Keratinocyte (primary cell): ENCODE measurements at regions not wholly inside any gene's neighbourhood (a gene's known extent, or its start where the extent isn't known, plus 50 kb on each side); places are given as distances from the start of the nearest gene placed in this dataset.

ENCODE experiments used
- EZH2 ChIP-seq: IDR thresholded peaks from one replicate; pipeline ENCODE4 v1.6.1; 2012; ENCODE audit warnings: inconsistent platforms, mild to moderate bottlenecking, low read length, moderate library complexity
- TF ChIP-seq, protein P1 (sequence below), 3 experiments: IDR thresholded peaks in 1 of 3; conservative IDR thresholded peaks in 1 of 3; optimal IDR thresholded peaks in 1 of 3; 2 replicates in 2 of 3; 3 replicates in 1 of 3; pipeline versions ENCODE3 to v1.5.1; 2011; ENCODE audit warnings: low read length in 3 of 3, mild to moderate bottlenecking in 3 of 3, moderate library complexity in 2 of 3, control low read depth in 1 of 3, inconsistent platforms in 1 of 3; ENCODE audit not compliant: insufficient read depth in 2 of 3; ENCODE audit errors: extremely low read depth in 1 of 3

DNA sequence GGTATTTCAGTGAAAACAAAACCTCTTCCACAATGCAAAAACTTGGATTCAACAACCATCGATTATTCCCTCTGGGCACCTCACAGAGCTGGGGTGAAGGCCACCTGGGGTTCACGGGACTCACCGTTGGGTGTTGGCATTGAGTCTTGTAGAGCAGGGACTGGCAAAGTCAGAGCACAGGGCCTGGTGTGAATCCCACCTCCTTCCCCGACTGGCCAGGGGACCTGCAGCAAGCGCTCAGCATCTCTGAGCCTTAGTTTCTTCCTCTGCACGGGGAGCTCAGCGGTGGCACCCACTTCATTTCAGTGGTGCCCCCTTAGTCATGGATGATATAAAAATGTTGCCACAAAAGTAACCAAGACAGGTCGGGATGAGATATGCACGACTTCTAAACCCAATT, 100.4 kb downstream of the METRNL start:
- TF ChIP-seq, protein P1, sequence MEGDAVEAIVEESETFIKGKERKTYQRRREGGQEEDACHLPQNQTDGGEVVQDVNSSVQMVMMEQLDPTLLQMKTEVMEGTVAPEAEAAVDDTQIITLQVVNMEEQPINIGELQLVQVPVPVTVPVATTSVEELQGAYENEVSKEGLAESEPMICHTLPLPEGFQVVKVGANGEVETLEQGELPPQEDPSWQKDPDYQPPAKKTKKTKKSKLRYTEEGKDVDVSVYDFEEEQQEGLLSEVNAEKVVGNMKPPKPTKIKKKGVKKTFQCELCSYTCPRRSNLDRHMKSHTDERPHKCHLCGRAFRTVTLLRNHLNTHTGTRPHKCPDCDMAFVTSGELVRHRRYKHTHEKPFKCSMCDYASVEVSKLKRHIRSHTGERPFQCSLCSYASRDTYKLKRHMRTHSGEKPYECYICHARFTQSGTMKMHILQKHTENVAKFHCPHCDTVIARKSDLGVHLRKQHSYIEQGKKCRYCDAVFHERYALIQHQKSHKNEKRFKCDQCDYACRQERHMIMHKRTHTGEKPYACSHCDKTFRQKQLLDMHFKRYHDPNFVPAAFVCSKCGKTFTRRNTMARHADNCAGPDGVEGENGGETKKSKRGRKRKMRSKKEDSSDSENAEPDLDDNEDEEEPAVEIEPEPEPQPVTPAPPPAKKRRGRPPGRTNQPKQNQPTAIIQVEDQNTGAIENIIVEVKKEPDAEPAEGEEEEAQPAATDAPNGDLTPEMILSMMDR (optimal IDR thresholded peaks at IDR 0.05 in 1 of 3, IDR thresholded peaks at IDR 0.05 in 1 of 3, conservative IDR thresholded peaks at IDR 0.05 in 1 of 3; ENCODE audit: extremely low read depth in 1 of 3, insufficient read depth in 2 of 3, low read length in 3 of 3): no peak
- no peak for TF ChIP-seq EZH2
